22Rv1 (cell line): ENCODE measurements at regions not wholly inside any gene's neighbourhood (a gene's known extent, or its start where the extent isn't known, plus 50 kb on each side); places are given as distances from the start of the nearest gene placed in this dataset.

Experiments used
- H3K27ac ChIP-seq: fragments of 450-650 bp; 2 replicates; pipeline ENCODE4 v1.5.1; 2017
- CTCF ChIP-seq: fragments of 450-650 bp; IDR thresholded peaks from 2 replicates; pipeline ENCODE4 v1.5.1; 2017; ENCODE audit warnings: mild to moderate bottlenecking
- ZFX ChIP-seq: fragments of 450-650 bp; IDR thresholded peaks from 2 replicates; pipeline ENCODE4 v1.6.1; 2017; ENCODE audit warnings: antibody characterized with exemption, borderline replicate concordance

- H3K27ac ChIP-seq: no peak overlapping the region
- no peak for TF ChIP-seq CTCF
- no peak for TF ChIP-seq ZFX
Observed at GRCh38 chr1:226816576-226816975, 53.8 kb upstream of the PSEN2 start.

GRCh38 chr1:226814751-226815537, 55.5 kb upstream of the PSEN2 start:
- TF ChIP-seq CTCF: no peak
- TF ChIP-seq ZFX: no peak

GRCh38 chr1:226813671-226814591, 56.5 kb upstream of the PSEN2 start:
- no peak for TF ChIP-seq ZFX
- no peak for TF ChIP-seq CTCF
- peak overlapping the region; percentile 73 for H3K27ac ChIP-seq

More at GRCh38 chr1:226814751-226815537, 55.5 kb upstream of the PSEN2 start:
- peak overlapping the region; percentile 73 for H3K27ac ChIP-seq

- no peak overlapping the region for H3K27ac ChIP-seq
Observed at GRCh38 chr1:226810681-226811080, 59.7 kb upstream of the PSEN2 start.

GRCh38 chr1:226809785-226810571, 60.4 kb upstream of the PSEN2 start:
- H3K27ac ChIP-seq: no peak overlapping the region
- TF ChIP-seq ZFX: no peak
- TF ChIP-seq CTCF: no peak

More at GRCh38 chr1:226810681-226811080, 59.7 kb upstream of the PSEN2 start:
- no peak for TF ChIP-seq CTCF
- TF ChIP-seq ZFX: no peak

- TF ChIP-seq CTCF: no peak
- TF ChIP-seq ZFX: no peak
- H3K27ac ChIP-seq: no peak overlapping the region
Observed at GRCh38 chr1:226808501-226808900, 61.9 kb upstream of the PSEN2 start.
